Endothelial cell (in vitro differentiated cells): ENCODE measurements at regions not wholly inside any gene's neighbourhood (a gene's known extent, or its start where the extent isn't known, plus 50 kb on each side); places are given as distances from the start of the nearest gene placed in this dataset.

Source experiments
- DNase-seq: peaks from one replicate; pipeline ENCODE4 v3.0.0; 2021; ENCODE audit warnings: low spot score
- H3K27ac Mint-ChIP-seq: one replicate; pipeline ENCODE4 v1.8.0; 2021; ENCODE audit warnings: mixed read lengths, inconsistent platforms; ENCODE audit not compliant: unreplicated experiment
- H3K27me3 Mint-ChIP-seq: one replicate; pipeline ENCODE4 v1.8.0; 2021; ENCODE audit warnings: mild to moderate bottlenecking, moderate library complexity, mixed read lengths, inconsistent platforms; ENCODE audit not compliant: unreplicated experiment
- H3K36me3 Mint-ChIP-seq: one replicate; pipeline ENCODE4 v1.8.0; 2021; ENCODE audit warnings: mild to moderate bottlenecking, low read depth, mixed read lengths, inconsistent platforms; ENCODE audit not compliant: unreplicated experiment
- H3K4me1 Mint-ChIP-seq: one replicate; pipeline ENCODE4 v1.8.0; 2021; ENCODE audit warnings: mild to moderate bottlenecking, mixed read lengths, inconsistent platforms; ENCODE audit not compliant: unreplicated experiment
- H3K4me3 Mint-ChIP-seq: one replicate; pipeline ENCODE4 v1.8.0; 2021; ENCODE audit warnings: mild to moderate bottlenecking, mixed read lengths, inconsistent platforms; ENCODE audit not compliant: unreplicated experiment
- H3K9me3 Mint-ChIP-seq: one replicate; pipeline ENCODE4 v1.8.0; 2021; ENCODE audit warnings: mixed read lengths, inconsistent platforms; ENCODE audit not compliant: unreplicated experiment
- TF ChIP-seq, protein P1 (sequence below): fragments of 200-600 bp; sonication (generic); IDR thresholded peaks from one replicate; pipeline ENCODE4 v1.5.0; 2021; ENCODE audit warnings: antibody characterized with exemption; ENCODE audit not compliant: unreplicated experiment

DNA sequence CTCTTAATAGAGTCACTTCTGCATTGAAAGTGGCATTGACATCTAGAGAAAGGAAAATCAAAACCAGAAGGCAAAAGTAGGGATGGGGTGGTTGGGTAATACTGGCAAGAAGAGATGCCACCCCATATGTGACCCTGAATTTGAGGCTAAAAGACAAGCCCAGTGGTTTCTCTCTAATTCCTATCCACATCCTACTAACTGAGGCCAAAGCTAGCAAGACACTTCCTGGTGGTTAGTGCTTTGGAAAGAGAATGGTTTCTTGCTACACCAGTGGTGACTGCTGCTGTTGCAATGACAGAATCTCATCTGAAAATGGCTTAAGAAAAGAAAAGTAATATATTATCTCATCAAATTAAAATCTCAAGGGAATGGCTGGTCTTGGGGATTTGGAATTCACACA is 640.6 kb downstream of the EPHA4 start:
- Mint-ChIP-seq H3K27me3 (peaks cover 3% of the 10 kb centered on the region), H3K36me3 (peaks cover 31% of the 10 kb centered on the region), H3K4me3 (no peak overlapping the region), H3K27ac (no peak overlapping the region), H3K4me1 (no peaks in the 10 kb centered on the region), H3K9me3 (peaks cover 15% of the 10 kb centered on the region)
- TF ChIP-seq, protein P1, sequence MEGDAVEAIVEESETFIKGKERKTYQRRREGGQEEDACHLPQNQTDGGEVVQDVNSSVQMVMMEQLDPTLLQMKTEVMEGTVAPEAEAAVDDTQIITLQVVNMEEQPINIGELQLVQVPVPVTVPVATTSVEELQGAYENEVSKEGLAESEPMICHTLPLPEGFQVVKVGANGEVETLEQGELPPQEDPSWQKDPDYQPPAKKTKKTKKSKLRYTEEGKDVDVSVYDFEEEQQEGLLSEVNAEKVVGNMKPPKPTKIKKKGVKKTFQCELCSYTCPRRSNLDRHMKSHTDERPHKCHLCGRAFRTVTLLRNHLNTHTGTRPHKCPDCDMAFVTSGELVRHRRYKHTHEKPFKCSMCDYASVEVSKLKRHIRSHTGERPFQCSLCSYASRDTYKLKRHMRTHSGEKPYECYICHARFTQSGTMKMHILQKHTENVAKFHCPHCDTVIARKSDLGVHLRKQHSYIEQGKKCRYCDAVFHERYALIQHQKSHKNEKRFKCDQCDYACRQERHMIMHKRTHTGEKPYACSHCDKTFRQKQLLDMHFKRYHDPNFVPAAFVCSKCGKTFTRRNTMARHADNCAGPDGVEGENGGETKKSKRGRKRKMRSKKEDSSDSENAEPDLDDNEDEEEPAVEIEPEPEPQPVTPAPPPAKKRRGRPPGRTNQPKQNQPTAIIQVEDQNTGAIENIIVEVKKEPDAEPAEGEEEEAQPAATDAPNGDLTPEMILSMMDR = no peak
- DNase-seq = no peak

DNA sequence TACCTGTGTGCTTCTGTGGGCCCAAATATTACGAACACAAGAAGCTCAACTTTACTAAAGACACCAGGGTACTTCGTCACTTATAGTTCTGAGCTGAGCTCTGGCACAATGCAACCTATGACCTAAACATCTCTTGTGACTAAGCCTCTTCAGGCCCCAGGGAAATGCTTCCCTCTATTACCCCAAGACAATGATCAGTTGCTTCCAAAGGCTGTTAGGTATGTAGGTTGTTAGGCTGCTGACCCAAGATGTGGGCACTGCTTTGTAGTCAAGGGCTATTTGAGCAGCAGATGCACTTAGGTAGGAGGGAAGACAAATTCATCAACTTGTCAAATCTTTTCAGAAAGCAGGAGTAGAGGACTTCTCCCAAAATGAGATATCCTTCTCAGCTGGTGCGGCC is 640.1 kb downstream of the EPHA4 start:
- Mint-ChIP-seq H3K9me3 (peaks cover 10% of the 10 kb centered on the region), H3K27ac (no peak overlapping the region), H3K4me1 (no peaks in the 10 kb centered on the region), H3K4me3 (no peak overlapping the region), H3K27me3 (peaks cover 3% of the 10 kb centered on the region), H3K36me3 (peaks cover 26% of the 10 kb centered on the region)
- TF ChIP-seq, protein P1 = no peak
- no peak for DNase-seq

DNA sequence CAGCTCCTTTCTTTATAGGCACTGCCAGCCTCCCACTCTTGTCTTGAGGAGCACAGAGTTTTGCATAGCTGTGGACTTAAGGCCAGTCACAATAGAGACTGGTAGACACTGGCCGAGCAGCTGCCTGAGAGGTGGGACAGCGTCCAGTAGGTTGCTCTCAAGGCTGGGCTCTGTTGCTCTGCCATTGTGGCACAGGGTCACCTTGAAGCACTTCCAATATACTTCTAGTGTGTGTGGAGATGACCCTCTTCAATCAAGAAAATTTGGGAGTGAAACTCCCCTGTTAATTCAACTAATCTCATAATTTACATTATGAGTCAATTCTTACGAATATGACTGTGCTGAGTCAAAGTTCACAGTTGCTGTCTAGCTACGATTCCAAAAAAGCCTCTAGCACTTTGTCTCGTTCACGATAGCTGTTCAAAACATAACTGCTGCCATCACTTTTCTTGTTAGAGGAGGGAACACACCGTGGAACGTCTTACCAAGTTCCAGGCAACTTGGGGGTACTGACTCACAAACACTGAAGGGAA is 636.2 kb downstream of the EPHA4 start:
- Mint-ChIP-seq H3K4me3 (no peak overlapping the region), H3K27ac (no peak overlapping the region), H3K27me3 (no peaks in the 10 kb centered on the region), H3K9me3 (no peaks in the 10 kb centered on the region), H3K36me3 (no peaks in the 10 kb centered on the region), H3K4me1 (no peaks in the 10 kb centered on the region)
- TF ChIP-seq, protein P1 = no peak
- DNase-seq = no peak

DNA sequence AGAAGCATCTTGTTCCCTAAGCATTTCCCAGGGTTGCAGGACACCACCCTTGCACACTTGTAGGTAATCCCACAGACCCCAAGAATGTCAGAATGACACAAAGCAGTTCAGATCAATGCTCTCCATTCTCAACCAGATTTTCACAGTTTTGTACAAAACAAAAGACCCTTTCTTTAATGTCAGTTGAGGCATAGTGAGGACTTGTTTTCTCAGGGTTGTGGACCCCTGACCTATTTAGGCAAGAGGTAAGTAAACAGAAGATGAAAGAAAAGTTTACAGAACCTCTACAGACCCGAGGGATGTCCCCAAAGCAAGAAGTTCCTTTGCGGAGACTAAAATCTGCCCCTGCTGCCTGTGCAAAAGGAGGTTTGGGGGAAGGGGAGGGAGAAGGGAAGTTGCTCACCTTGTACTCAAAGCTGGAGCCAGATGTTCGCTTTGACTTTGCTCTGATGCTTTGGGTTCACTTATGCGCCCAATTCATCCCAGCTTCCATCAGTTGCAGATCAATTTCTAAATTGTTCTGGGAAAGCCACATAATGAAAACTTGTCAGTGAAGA is 635.4 kb downstream of the EPHA4 start:
- no peak overlapping the region for H3K4me3 Mint-ChIP-seq
- no peaks in the 10 kb centered on the region for H3K27me3 Mint-ChIP-seq
- H3K36me3 Mint-ChIP-seq = no peaks in the 10 kb centered on the region
- H3K27ac Mint-ChIP-seq = no peak overlapping the region
- TF ChIP-seq, protein P1 = no peak
- H3K9me3 Mint-ChIP-seq = no peaks in the 10 kb centered on the region
- DNase-seq = no peak
- H3K4me1 Mint-ChIP-seq = no peaks in the 10 kb centered on the region

DNA sequence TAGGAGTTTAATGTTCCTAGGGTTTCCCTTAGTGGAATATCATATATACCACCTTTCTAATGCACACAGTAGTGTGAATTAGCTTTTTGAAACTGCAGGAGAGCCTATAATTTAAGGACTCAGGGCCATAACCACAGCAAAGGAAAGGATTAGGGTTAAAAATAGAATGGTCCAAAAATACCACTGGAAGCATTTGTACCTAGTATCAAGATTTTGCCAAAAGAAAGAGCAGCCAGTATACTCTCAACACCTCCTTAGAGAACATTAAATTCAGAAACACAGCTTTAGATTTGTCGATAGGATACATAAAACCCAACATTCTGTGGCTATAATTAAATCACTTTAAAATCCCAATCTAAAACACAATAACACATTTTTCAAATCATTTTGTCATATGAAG is 634.9 kb downstream of the EPHA4 start:
- Mint-ChIP-seq H3K4me1 (no peaks in the 10 kb centered on the region), H3K27ac (no peak overlapping the region), H3K9me3 (no peaks in the 10 kb centered on the region), H3K4me3 (no peak overlapping the region), H3K36me3 (no peaks in the 10 kb centered on the region), H3K27me3 (no peaks in the 10 kb centered on the region)
- DNase-seq = no peak
- TF ChIP-seq, protein P1 = no peak
